ENCODE measurements at regions not wholly inside any gene's neighbourhood (a gene's known extent, or its start where the extent isn't known, plus 50 kb on each side); places are given as distances from the start of the nearest gene placed in this dataset.

GRCh38 chr2:228956701-228957474, 314.2 kb downstream of the PID1 start:
- no peak for TF ChIP-seq SNAI2 (CRISPR knock-in tag; IDR thresholded peaks at IDR 0.05)
- no peak for TF ChIP-seq ZFP3 (CRISPR knock-in tag; IDR thresholded peaks at IDR 0.05)
- no peak for TF ChIP-seq TSHZ2 (CRISPR knock-in tag; IDR thresholded peaks at IDR 0.05)
- TF ChIP-seq ARNTL (CRISPR knock-in tag; IDR thresholded peaks at IDR 0.05; ENCODE audit: borderline replicate concordance, low read depth), result no peak
- TF ChIP-seq ESRRG (CRISPR knock-in tag; IDR thresholded peaks at IDR 0.05), result no peak
- TF ChIP-seq ZNF70 (CRISPR knock-in tag; IDR thresholded peaks at IDR 0.05), result no peak
- no peak for TF ChIP-seq GLIS3 (CRISPR knock-in tag; IDR thresholded peaks at IDR 0.05)
- no peak for TF ChIP-seq CREB5 (CRISPR knock-in tag; IDR thresholded peaks at IDR 0.05; ENCODE audit: low read depth)
- no peak for TF ChIP-seq POU6F1 (CRISPR knock-in tag; IDR thresholded peaks at IDR 0.05; ENCODE audit: borderline replicate concordance, low read depth)
- TF ChIP-seq TOX (CRISPR knock-in tag; IDR thresholded peaks at IDR 0.05; ENCODE audit: borderline replicate concordance), result no peak
- no peak for TF ChIP-seq ISL1 (CRISPR knock-in tag; IDR thresholded peaks at IDR 0.05)
- no peak for TF ChIP-seq ZFP30 (CRISPR knock-in tag; IDR thresholded peaks at IDR 0.05)
- TF ChIP-seq ZNF565 (CRISPR knock-in tag; conservative IDR thresholded peaks at IDR 0.05; ENCODE audit: low read depth), result no peak
- no peak for TF ChIP-seq PPARA (CRISPR knock-in tag; IDR thresholded peaks at IDR 0.05; ENCODE audit: borderline replicate concordance)
- no peak for TF ChIP-seq BACH2 (CRISPR knock-in tag; IDR thresholded peaks at IDR 0.05; ENCODE audit: borderline replicate concordance)
- TF ChIP-seq PATZ1 (CRISPR knock-in tag; IDR thresholded peaks at IDR 0.05; ENCODE audit: borderline replicate concordance), result no peak
- TF ChIP-seq CSDC2 (CRISPR knock-in tag; IDR thresholded peaks at IDR 0.05), result no peak
- no peak for TF ChIP-seq RARB (CRISPR knock-in tag; IDR thresholded peaks at IDR 0.05)
- no peak for TF ChIP-seq ZC3H10 (CRISPR knock-in tag; IDR thresholded peaks at IDR 0.05)
- no peak for TF ChIP-seq ZNF8 (CRISPR knock-in tag; IDR thresholded peaks at IDR 0.05)
- no peak for ATAC-seq

- TF ChIP-seq ZNF565 (CRISPR knock-in tag; conservative IDR thresholded peaks at IDR 0.05; ENCODE audit: low read depth) (no peak), ESRRG (CRISPR knock-in tag; IDR thresholded peaks at IDR 0.05) (no peak), TSHZ2 (CRISPR knock-in tag; IDR thresholded peaks at IDR 0.05) (no peak), RARB (CRISPR knock-in tag; IDR thresholded peaks at IDR 0.05) (no peak), ARNTL (CRISPR knock-in tag; IDR thresholded peaks at IDR 0.05; ENCODE audit: borderline replicate concordance, low read depth) (no peak), BACH2 (CRISPR knock-in tag; IDR thresholded peaks at IDR 0.05; ENCODE audit: borderline replicate concordance) (no peak), ZC3H10 (CRISPR knock-in tag; IDR thresholded peaks at IDR 0.05) (no peak), ZFP3 (CRISPR knock-in tag; IDR thresholded peaks at IDR 0.05) (no peak), ZFP30 (CRISPR knock-in tag; IDR thresholded peaks at IDR 0.05) (no peak), CSDC2 (CRISPR knock-in tag; IDR thresholded peaks at IDR 0.05) (no peak), CREB5 (CRISPR knock-in tag; IDR thresholded peaks at IDR 0.05; ENCODE audit: low read depth) (no peak), PATZ1 (CRISPR knock-in tag; IDR thresholded peaks at IDR 0.05; ENCODE audit: borderline replicate concordance) (no peak)
- ATAC-seq, result no peak
Observed at GRCh38 chr2:228949831-228950230, 321.3 kb downstream of the PID1 start.

All from SK-N-SH treated with all-trans-retinoic acid at 6 μM for 48 hours (cell line).